HG03342 (cell line): ENCODE measurements at regions not wholly inside any gene's neighbourhood (a gene's known extent, or its start where the extent isn't known, plus 50 kb on each side); places are given as distances from the start of the nearest gene placed in this dataset.

Source experiments
- ATAC-seq: cut with Tn5 transposase; IDR thresholded peaks from one replicate; pipeline ENCODE4 v1.9.1; 2021; ENCODE audit warnings: mild to moderate bottlenecking, moderate library complexity; ENCODE audit not compliant: unreplicated experiment

GRCh38 chrX:130974323-130974722 is 71.3 kb upstream of the ENOX2 start:
- no peak for ATAC-seq

- ATAC-seq: peak; percentile 95
Measured at GRCh38 chrX:130975947-130976346, 72.9 kb upstream of the ENOX2 start.

GRCh38 chrX:130981836-130982235 is 76.3 kb upstream of the ARHGAP36 start:
- no peak for ATAC-seq

- no peak for ATAC-seq
Measured at GRCh38 chrX:130984782-130985181, 73.4 kb upstream of the ARHGAP36 start.

GRCh38 chrX:130987241-130987640 is 70.9 kb upstream of the ARHGAP36 start:
- ATAC-seq: no peak

GRCh38 chrX:130990723-130991122 is 67.4 kb upstream of the ARHGAP36 start:
- no peak for ATAC-seq

GRCh38 chrX:130994671-130995070 is 63.5 kb upstream of the ARHGAP36 start:
- ATAC-seq: no peak

- ATAC-seq: no peak
Measured at GRCh38 chrX:130995439-130995838, 62.7 kb upstream of the ARHGAP36 start.

- ATAC-seq: no peak
Measured at GRCh38 chrX:130997314-130997713, 60.8 kb upstream of the ARHGAP36 start.

GRCh38 chrX:130999360-130999759 is 58.8 kb upstream of the ARHGAP36 start:
- no peak for ATAC-seq
